ENCODE measurements at regions not wholly inside any gene's neighbourhood (a gene's known extent, or its start where the extent isn't known, plus 50 kb on each side); places are given as distances from the start of the nearest gene placed in this dataset.

DNA sequence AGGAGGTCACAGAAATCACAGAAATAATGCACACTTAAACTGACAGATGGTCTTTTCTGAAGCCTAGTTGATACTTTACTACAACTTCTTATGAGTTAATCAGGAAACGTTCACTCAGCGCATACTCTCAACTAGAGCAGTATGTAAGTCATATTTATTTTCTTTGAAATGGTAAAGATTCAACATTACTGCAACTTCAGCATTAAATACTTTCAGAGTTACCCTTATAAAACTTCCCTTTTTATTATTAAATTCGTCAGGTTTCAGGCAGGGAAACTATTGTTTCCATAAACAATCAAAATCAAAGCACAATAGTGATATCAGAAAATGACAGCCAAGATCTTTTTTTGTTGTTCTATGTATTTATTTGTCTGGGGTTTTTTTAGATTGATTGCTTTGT is 222.6 kb upstream of the RND3 start:
- no peaks in the 10 kb centered on the region for H4K20me1 ChIP-seq (ENCODE audit: low read depth)
- TF ChIP-seq, protein P1, sequence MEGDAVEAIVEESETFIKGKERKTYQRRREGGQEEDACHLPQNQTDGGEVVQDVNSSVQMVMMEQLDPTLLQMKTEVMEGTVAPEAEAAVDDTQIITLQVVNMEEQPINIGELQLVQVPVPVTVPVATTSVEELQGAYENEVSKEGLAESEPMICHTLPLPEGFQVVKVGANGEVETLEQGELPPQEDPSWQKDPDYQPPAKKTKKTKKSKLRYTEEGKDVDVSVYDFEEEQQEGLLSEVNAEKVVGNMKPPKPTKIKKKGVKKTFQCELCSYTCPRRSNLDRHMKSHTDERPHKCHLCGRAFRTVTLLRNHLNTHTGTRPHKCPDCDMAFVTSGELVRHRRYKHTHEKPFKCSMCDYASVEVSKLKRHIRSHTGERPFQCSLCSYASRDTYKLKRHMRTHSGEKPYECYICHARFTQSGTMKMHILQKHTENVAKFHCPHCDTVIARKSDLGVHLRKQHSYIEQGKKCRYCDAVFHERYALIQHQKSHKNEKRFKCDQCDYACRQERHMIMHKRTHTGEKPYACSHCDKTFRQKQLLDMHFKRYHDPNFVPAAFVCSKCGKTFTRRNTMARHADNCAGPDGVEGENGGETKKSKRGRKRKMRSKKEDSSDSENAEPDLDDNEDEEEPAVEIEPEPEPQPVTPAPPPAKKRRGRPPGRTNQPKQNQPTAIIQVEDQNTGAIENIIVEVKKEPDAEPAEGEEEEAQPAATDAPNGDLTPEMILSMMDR (IDR thresholded peaks at IDR 0.05), result no peak
- TF ChIP-seq EZH2phosphoT487 (IDR thresholded peaks at IDR 0.05), result no peak
- no peak for TF ChIP-seq EZH2 (IDR thresholded peaks at IDR 0.05)
- H3K9me3 ChIP-seq (ENCODE audit: low read depth), result no peaks in the 10 kb centered on the region
- H3K9ac ChIP-seq, result no peak overlapping the region
- H3F3A ChIP-seq (ENCODE audit: low read depth), result no peaks in the 10 kb centered on the region
- Mint-ChIP-seq H3K9me3 (peaks cover 2% of the 10 kb centered on the region), H3K27ac (no peak overlapping the region), H3K4me1 (peaks cover 2% of the 10 kb centered on the region), H3K27me3 (ENCODE audit: insufficient read depth, low read depth) (peaks cover 3% of the 10 kb centered on the region), H3K4me3 (no peak overlapping the region), H3K36me3 (no peaks in the 10 kb centered on the region)
- H3K4me3 ChIP-seq, result no peak overlapping the region
- H3K27ac ChIP-seq, result no peak overlapping the region
- DNase-seq (ENCODE audit: low spot score), result no peak
- no peaks in the 10 kb centered on the region for H3K79me2 ChIP-seq (ENCODE audit: low read depth)
- no peak overlapping the region for H3K4me2 ChIP-seq
- peaks cover 13% of the 10 kb centered on the region for H3K4me1 ChIP-seq
- no peaks in the 10 kb centered on the region for H3K36me3 ChIP-seq
- H3K27me3 ChIP-seq, result no peaks in the 10 kb centered on the region
- no peak overlapping the region for H2AFZ ChIP-seq (replicated peaks)

DNA sequence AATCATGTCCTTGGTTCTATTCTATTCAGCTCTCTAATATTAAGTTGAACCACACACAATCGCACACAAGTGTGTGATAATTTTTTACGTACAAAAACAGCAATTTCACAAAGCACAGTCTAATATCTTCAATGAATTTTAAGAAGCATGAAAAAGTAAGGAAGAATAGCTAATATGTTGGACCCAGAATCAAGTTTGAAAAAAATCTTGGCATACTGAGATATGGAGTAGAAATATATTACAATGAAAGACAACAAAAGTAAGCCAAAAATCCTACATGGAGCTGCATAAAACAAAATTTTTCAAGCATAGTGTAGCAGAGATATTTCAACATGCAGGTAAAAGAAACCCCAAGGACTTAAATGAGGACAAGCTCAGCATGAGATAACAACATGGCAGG is 219.1 kb upstream of the RND3 start:
- DNase-seq (ENCODE audit: low spot score), result no peak
- no peak overlapping the region for H3K4me2 ChIP-seq
- peaks cover 13% of the 10 kb centered on the region for H3K4me1 ChIP-seq
- Mint-ChIP-seq H3K4me1 (peaks cover 2% of the 10 kb centered on the region), H3K27ac (no peak overlapping the region), H3K4me3 (no peak overlapping the region), H3K27me3 (ENCODE audit: insufficient read depth, low read depth) (peaks cover 2% of the 10 kb centered on the region), H3K36me3 (no peaks in the 10 kb centered on the region), H3K9me3 (no peaks in the 10 kb centered on the region)
- H3F3A ChIP-seq (ENCODE audit: low read depth), result no peaks in the 10 kb centered on the region
- H4K20me1 ChIP-seq (ENCODE audit: low read depth), result no peaks in the 10 kb centered on the region
- no peaks in the 10 kb centered on the region for H3K36me3 ChIP-seq
- H3K79me2 ChIP-seq (ENCODE audit: low read depth), result no peaks in the 10 kb centered on the region
- no peaks in the 10 kb centered on the region for H3K27me3 ChIP-seq
- H3K4me3 ChIP-seq, result no peak overlapping the region
- no peaks in the 10 kb centered on the region for H3K9me3 ChIP-seq (ENCODE audit: low read depth)
- no peak for TF ChIP-seq EZH2phosphoT487 (IDR thresholded peaks at IDR 0.05)
- TF ChIP-seq, protein P1 (IDR thresholded peaks at IDR 0.05), result no peak
- TF ChIP-seq EZH2 (IDR thresholded peaks at IDR 0.05), result no peak
- H2AFZ ChIP-seq (replicated peaks), result no peak overlapping the region
- H3K27ac ChIP-seq, result no peak overlapping the region
- H3K9ac ChIP-seq, result no peak overlapping the region

DNA sequence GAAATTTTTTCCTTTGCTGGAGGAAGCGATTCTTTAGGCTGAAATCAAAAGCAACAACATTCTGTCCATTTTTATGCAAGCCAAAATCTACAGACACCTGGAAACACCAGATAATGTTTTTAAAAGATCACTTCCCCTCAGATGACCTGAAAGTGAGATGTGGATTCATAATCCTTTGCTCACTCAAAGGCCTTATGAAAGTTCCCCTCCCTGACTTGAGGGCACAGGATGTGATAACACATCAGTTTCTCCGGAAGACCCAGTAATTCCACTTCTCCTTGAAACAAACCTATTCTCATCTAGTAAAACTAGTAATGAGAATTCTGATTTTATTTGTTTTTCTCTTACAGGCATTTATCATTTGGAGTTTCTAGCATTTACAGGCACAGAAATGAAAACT is 218.3 kb upstream of the RND3 start:
- Histone ChIP-seq H3K27me3 (no peaks in the 10 kb centered on the region), H2AFZ (replicated peaks) (no peak overlapping the region), H4K20me1 (ENCODE audit: low read depth) (no peaks in the 10 kb centered on the region), H3F3A (ENCODE audit: low read depth) (no peaks in the 10 kb centered on the region), H3K9me3 (ENCODE audit: low read depth) (no peaks in the 10 kb centered on the region), H3K4me1 (peaks cover 13% of the 10 kb centered on the region), H3K27ac (no peak overlapping the region), H3K9ac (no peak overlapping the region), H3K36me3 (no peaks in the 10 kb centered on the region), H3K4me2 (no peak overlapping the region), H3K4me3 (no peak overlapping the region), H3K79me2 (ENCODE audit: low read depth) (no peaks in the 10 kb centered on the region)
- Mint-ChIP-seq H3K27ac (no peak overlapping the region), H3K9me3 (no peaks in the 10 kb centered on the region), H3K4me1 (peaks cover 2% of the 10 kb centered on the region), H3K4me3 (no peak overlapping the region), H3K27me3 (ENCODE audit: insufficient read depth, low read depth) (peaks cover 2% of the 10 kb centered on the region), H3K36me3 (no peaks in the 10 kb centered on the region)
- TF ChIP-seq EZH2 (IDR thresholded peaks at IDR 0.05), result no peak
- TF ChIP-seq EZH2phosphoT487 (IDR thresholded peaks at IDR 0.05), result no peak
- TF ChIP-seq, protein P1 (IDR thresholded peaks at IDR 0.05), result no peak
- no peak for DNase-seq (ENCODE audit: low spot score)
